Cardiac fibroblast (primary cell): ENCODE measurements at regions not wholly inside any gene's neighbourhood (a gene's known extent, or its start where the extent isn't known, plus 50 kb on each side); places are given as distances from the start of the nearest gene placed in this dataset.
"Not testable (repeated sequence)": the region's sequence is repeated elsewhere in the genome, so short reads cannot be mapped to it uniquely, and the experiment has no call there.

Source experiments
- DNase-seq, 2 donors: peaks; one replicate each; pipeline versions ENCODE4 v3.0.0 to v3.0.0-alpha.2; 2010; ENCODE audit warnings: low read depth in 2 of 2
- H3K4me3 ChIP-seq, 2 donors: replicated peaks in 1 of 2; 1 replicate in 1 of 2; 2 replicates in 1 of 2; pipeline ENCODE4 v1.5.1; 2011; ENCODE audit warnings: low read depth in 2 of 2, low read length in 2 of 2, mild to moderate bottlenecking in 2 of 2, moderate library complexity in 1 of 2
- TF ChIP-seq, protein P1 (sequence below): IDR thresholded peaks from one replicate; pipeline ENCODE4 v1.5.1; 2011; ENCODE audit warnings: low read depth, mild to moderate bottlenecking, low read length, inconsistent platforms

DNA sequence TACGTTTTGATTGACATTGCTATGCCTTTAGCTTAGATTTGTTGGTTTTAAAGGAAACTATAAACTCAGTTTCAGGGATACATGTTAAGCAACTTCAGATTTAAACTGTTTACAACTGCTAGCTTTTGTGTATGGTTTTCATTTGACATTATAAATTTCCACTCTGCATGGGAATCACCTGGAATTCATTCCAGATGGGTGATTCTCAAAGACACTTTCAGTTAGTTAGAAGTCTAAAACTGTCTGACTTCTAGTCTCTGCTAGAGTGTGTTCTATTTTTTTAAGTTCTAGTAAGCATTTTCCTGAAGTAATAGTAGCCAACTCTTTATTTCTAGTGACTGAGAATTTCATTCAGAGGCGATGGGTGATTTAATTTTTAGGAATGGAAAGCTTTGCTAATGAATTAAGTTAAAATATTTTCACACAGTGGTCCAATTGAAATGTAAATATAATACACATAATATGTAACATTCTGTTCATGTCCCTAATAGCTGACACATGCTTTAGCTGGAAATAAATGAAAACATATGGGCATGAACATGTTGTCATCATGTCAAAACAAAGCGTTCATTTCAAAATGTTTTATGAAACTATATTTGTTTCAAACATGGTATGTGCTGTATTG lies 58.3 kb upstream of the CSNK1A1L start:
- no peak for DNase-seq
- TF ChIP-seq, protein P1, sequence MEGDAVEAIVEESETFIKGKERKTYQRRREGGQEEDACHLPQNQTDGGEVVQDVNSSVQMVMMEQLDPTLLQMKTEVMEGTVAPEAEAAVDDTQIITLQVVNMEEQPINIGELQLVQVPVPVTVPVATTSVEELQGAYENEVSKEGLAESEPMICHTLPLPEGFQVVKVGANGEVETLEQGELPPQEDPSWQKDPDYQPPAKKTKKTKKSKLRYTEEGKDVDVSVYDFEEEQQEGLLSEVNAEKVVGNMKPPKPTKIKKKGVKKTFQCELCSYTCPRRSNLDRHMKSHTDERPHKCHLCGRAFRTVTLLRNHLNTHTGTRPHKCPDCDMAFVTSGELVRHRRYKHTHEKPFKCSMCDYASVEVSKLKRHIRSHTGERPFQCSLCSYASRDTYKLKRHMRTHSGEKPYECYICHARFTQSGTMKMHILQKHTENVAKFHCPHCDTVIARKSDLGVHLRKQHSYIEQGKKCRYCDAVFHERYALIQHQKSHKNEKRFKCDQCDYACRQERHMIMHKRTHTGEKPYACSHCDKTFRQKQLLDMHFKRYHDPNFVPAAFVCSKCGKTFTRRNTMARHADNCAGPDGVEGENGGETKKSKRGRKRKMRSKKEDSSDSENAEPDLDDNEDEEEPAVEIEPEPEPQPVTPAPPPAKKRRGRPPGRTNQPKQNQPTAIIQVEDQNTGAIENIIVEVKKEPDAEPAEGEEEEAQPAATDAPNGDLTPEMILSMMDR = no peak
- H3K4me3 ChIP-seq = no peak overlapping the region

DNA sequence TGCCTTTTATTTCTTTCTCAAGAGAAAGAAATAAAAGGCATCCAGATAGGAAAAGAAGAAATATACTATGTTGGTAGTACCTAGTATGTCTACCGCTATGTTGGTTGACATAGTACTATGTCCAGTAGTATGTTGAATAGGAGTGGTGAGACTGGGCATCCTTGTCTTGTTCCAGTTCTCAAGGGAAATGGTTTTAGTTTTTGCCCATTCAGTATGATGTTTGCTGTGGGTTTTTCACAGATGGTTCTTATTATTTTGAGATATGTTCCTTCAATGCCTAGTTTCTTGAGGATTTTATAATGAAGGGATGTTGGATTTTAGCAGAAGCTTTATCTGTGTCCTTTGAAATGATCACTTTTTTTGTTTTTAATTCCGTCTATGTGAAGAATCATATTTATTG lies 53.0 kb upstream of the CSNK1A1L start:
- TF ChIP-seq, protein P1 = no peak
- H3K4me3 ChIP-seq = no peak overlapping the region
- no peak for DNase-seq

DNA sequence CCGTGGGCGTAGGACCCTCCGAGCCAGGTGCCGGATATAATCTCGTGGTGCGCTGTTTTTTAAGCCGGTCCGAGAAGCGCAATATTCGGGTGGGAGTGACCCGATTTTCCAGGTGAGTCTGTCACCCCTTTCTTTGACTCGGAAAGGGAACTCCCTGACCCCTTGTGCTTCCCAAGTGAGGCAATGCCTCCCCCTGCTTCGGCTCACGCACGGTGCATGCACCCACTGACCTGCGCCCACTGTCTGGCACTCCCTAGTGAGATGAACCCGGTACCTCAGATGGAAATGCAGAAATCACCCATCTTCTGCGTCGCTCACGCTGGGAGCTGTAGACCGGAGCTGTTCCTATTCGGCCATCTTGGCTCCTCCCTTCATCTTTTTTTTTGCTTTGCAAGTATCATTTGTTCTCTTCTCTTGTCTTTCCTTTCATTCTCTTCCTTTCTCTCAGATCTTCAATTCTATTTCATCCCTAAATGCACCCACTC lies 50.2 kb upstream of the CSNK1A1L start:
- not testable (repeated sequence) for H3K4me3 ChIP-seq, DNase-seq
